CMK (cell line): ENCODE measurements at regions not wholly inside any gene's neighbourhood (a gene's known extent, or its start where the extent isn't known, plus 50 kb on each side); places are given as distances from the start of the nearest gene placed in this dataset.

ENCODE experiments used
- DNase-seq: peaks from one replicate; pipeline ENCODE4 v3.0.0-alpha.2; 2010; ENCODE audit warnings: low read depth

GRCh38 chr4:55754754-55755350 lies 64.7 kb upstream of the EXOC1L start:
- no peak for DNase-seq

DNA sequence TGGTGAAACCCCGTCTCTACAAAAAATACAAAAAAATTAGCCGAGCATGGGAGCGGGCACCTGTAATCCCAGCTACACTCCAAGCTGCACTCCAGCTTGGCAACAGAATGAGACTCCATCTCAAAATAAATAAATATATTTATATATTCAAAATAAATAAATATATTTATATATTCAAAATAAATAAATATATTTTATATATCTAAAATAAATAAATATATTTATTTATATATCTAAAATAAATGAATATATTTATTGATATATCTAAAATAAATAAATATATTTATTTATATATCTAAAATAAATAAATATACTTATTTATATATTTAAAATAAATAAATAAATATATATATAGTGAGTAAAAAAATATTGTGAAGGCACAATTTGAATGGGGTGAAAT lies 63.4 kb upstream of the EXOC1L start:
- no peak for DNase-seq

DNA sequence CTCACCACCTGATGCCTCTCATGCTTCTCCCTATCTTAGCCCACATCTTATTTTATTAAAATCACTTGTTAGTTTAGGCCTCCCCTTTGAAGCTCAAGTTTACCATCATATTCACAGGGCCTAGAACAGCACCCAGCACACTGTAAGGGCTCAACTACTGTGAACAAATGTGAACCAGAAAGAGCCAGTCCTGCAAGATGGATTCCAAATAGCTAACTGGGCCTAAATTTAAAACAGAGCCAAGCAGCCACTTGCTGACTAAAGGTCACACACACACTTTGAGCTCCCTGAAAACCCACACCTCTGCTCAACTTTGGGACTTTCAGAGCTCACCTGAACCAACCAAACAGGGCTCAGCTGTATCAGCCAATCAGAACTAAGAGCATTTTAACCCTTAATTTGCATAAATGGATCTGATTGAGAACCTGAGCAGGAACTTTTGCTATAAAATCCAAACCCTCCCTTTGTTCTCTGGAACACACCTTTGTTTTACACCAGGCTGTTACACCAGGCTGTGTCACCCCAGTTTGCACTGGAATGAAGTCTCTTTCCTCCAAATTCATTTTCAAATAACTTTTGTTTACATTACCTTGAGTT lies 62.1 kb upstream of the EXOC1L start:
- no peak for DNase-seq

GRCh38 chr4:55758066-55758465 lies 61.5 kb upstream of the EXOC1L start:
- DNase-seq: no peak

DNA sequence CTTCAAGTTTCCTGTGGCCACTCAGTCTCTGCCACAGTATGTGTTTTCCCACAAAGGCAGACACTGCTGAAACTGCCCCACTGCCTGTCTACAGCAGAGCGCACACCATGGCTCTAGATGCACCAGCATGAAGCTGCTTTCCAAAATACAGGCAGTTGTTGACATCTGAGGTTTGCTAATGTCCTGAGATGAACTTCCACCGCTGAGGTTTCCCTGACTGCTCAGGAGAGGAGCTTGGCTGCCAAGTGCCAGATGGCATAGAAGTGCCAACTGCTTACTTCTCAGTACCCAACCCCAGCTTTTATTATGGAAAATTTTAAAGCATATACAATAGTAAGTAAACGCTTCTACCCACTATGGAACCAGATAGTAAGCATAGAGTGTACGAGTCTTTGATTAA lies 61.0 kb upstream of the EXOC1L start:
- no peak for DNase-seq

GRCh38 chr4:55762819-55763218 lies 56.8 kb upstream of the EXOC1L start:
- DNase-seq: no peak

GRCh38 chr4:55763996-55764395 lies 55.6 kb upstream of the EXOC1L start:
- no peak for DNase-seq

GRCh38 chr4:55765070-55765469 lies 54.5 kb upstream of the EXOC1L start:
- no peak for DNase-seq

GRCh38 chr4:55768291-55768690 lies 51.3 kb upstream of the EXOC1L start:
- DNase-seq: no peak
